ENCODE measurements at regions not wholly inside any gene's neighbourhood (a gene's known extent, or its start where the extent isn't known, plus 50 kb on each side); places are given as distances from the start of the nearest gene placed in this dataset.

DNA sequence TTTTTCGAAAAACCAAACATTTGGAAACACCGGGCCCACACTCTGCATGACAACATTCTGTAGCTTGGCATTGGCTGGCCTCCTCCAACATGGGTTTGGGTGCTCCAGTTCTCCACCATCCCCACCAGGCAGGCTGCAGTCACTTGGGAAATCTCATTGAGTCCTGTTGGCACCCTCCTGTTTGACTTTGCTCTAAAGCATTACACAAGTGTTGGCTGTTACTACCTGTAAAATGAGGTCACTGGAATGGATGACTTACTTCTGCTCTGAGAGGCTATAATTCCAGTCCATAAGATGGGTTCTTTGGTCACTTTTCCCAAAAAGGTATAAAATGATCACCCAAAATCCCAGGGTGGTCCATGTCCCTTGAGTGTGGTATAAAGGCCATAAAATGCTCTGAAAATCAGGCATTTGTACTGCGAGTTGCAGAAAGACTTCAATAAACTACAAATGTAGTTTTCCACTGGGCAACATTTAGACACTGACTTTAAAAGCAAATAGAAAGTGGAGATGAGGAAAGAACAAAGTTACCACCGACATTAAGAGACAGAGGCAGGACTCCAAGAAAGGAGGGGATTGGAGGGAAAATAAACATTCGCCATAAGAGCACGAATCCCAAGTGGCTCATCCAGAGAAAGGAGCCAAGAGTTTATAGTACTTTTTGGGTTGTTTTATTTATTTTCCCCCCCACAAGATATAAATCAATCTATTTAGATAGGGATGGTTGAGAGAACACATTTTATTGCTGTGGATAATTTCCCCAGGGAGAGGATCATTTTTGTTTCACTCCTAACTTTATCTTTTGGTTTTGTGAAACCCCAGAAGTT, 295.1 kb downstream of the TLE1 start:
- DNase-seq: no peak
- no peaks in the 10 kb centered on the region for H3K27me3 ChIP-seq (ENCODE audit: insufficient read depth, low read depth, severe bottlenecking)
- no peak overlapping the region for H3K27ac ChIP-seq

DNA sequence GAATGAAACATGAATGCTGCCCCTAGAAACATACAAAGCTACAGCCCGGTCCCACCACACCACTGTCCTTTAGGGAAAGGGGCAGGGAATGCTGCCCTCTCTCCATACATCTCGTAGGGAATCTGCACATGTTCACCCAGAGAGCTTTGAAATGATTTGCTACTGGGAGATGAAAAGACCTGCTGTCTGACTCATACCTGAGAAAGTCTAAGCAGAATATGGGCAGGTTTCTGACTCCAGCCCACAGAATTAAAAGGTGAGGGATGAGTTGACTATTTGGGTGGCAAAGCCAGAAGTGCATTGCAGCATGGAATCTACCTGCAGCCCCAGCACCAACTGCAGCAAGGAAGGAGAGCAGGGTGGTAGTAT, 297.9 kb downstream of the TLE1 start:
- Histone ChIP-seq H3K4me3 (ENCODE audit: low read depth, low read length) (no peak overlapping the region), H3K27me3 (ENCODE audit: insufficient read depth, low read depth, severe bottlenecking) (no peaks in the 10 kb centered on the region), H3K36me3 (no peaks in the 10 kb centered on the region), H3K27ac (no peak overlapping the region), H3K9me3 (ENCODE audit: severe bottlenecking) (no peaks in the 10 kb centered on the region)
- TF ChIP-seq, protein P1, sequence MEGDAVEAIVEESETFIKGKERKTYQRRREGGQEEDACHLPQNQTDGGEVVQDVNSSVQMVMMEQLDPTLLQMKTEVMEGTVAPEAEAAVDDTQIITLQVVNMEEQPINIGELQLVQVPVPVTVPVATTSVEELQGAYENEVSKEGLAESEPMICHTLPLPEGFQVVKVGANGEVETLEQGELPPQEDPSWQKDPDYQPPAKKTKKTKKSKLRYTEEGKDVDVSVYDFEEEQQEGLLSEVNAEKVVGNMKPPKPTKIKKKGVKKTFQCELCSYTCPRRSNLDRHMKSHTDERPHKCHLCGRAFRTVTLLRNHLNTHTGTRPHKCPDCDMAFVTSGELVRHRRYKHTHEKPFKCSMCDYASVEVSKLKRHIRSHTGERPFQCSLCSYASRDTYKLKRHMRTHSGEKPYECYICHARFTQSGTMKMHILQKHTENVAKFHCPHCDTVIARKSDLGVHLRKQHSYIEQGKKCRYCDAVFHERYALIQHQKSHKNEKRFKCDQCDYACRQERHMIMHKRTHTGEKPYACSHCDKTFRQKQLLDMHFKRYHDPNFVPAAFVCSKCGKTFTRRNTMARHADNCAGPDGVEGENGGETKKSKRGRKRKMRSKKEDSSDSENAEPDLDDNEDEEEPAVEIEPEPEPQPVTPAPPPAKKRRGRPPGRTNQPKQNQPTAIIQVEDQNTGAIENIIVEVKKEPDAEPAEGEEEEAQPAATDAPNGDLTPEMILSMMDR (IDR thresholded peaks at IDR 0.05; ENCODE audit: low read depth, low read length): no peak
- no peak for DNase-seq

More for the DNA sequence above, 295.1 kb downstream of the TLE1 start:
- Histone ChIP-seq H3K9me3 (ENCODE audit: severe bottlenecking) (peaks cover 4% of the 10 kb centered on the region), H3K4me3 (ENCODE audit: low read depth, low read length) (no peak overlapping the region), H3K36me3 (no peaks in the 10 kb centered on the region)
- TF ChIP-seq, protein P1 (IDR thresholded peaks at IDR 0.05; ENCODE audit: low read depth, low read length): no peak

DNA sequence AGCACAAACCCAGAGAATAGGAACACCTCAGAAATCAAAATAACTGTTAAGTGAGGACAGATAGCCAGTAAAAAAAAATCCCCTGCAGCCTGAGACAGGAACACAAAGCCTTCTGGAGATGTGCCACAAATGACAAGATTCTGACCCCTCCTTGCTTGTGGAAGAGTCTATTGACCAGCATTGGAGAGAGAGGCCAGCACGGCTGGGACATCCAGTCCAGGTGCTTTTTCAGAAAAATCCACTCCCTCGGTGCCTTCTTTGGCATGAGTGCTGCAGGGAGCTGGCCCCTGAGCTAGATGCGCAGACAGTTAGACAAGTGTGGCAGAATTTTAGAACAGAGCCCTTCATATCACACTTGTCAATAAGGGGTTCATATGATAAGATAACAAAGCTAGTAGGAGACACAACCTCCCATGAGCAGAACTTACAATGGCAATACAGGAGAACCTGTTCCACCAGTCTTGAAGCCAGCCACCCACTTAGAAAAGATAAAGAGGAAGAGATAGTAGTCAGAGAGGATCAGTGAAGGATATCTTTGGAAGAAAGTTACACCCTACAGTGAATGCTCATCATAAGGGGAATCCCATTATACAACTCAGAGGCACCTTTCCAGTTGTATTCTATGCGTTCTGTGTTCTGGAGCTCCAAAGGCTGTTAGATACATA, 298.4 kb downstream of the TLE1 start:
- Histone ChIP-seq H3K4me3 (ENCODE audit: low read depth, low read length) (no peak overlapping the region), H3K27me3 (ENCODE audit: insufficient read depth, low read depth, severe bottlenecking) (no peaks in the 10 kb centered on the region), H3K9me3 (ENCODE audit: severe bottlenecking) (no peaks in the 10 kb centered on the region), H3K36me3 (no peaks in the 10 kb centered on the region), H3K27ac (no peak overlapping the region)
- TF ChIP-seq, protein P1 (IDR thresholded peaks at IDR 0.05; ENCODE audit: low read depth, low read length): no peak
- no peak for DNase-seq

DNA sequence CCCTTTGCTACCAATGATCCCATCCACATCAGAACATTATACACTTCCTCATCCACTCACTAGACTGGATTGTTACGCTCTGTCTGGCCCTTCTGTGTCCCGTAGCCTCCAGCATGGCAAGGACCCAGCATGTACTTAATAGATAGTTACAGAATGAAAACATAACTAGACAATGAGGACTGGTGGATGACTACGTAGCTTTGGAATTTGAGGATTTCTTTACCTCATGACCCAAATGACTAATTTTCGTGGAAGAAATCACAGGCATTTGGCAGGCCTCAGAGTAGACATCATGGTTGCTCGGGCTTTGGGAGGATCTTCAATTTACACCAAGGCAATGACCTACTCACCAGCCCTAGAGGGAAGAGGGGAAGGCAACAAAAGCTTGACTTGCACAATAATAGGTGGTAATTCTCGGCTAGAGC, 299.8 kb downstream of the TLE1 start:
- TF ChIP-seq, protein P1 (IDR thresholded peaks at IDR 0.05; ENCODE audit: low read depth, low read length): no peak
- Histone ChIP-seq H3K27ac (no peak overlapping the region), H3K36me3 (no peaks in the 10 kb centered on the region), H3K27me3 (ENCODE audit: insufficient read depth, low read depth, severe bottlenecking) (no peaks in the 10 kb centered on the region), H3K9me3 (ENCODE audit: severe bottlenecking) (no peaks in the 10 kb centered on the region), H3K4me3 (ENCODE audit: low read depth, low read length) (no peak overlapping the region)
- DNase-seq: no peak

DNA sequence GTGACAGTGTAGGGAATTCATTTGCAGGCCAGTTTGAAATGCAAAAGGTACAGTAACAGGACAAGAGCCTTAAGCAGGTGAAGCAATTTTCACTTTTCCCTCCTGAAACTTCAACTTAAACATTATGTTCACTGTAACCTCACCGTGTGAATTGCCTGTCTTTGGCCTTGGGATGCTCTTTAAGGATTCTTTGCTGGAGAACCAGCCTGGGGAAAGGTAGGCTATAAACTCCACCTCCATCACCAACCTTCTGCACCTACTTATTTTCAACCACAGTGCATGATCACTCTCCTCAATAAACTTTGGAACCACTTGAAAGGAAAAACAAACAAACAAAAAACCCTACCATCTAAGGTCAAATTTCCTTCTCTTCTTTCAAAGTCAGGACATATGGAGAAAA, 300.5 kb downstream of the TLE1 start:
- TF ChIP-seq, protein P1 (IDR thresholded peaks at IDR 0.05; ENCODE audit: low read depth, low read length): no peak
- DNase-seq: no peak
- H3K27ac ChIP-seq: no peak overlapping the region
- H3K36me3 ChIP-seq: no peaks in the 10 kb centered on the region
- H3K4me3 ChIP-seq (ENCODE audit: low read depth, low read length): no peak overlapping the region
- no peaks in the 10 kb centered on the region for H3K27me3 ChIP-seq (ENCODE audit: insufficient read depth, low read depth, severe bottlenecking)
- H3K9me3 ChIP-seq (ENCODE audit: severe bottlenecking): no peaks in the 10 kb centered on the region

All from WERI-Rb-1 (cell line).